Left lung (tissue), 4 donors: ENCODE measurements at regions not wholly inside any gene's neighbourhood (a gene's known extent, or its start where the extent isn't known, plus 50 kb on each side); places are given as distances from the start of the nearest gene placed in this dataset.
"Not testable (repeated sequence)": the region's sequence is repeated elsewhere in the genome, so short reads cannot be mapped to it uniquely, and the experiment has no call there.

ENCODE experiments used
- ATAC-seq: fragments of 200-7000 bp; cut with Tn5 transposase; one replicate; pipeline ENCODE4 v1.9.1; 2020; ENCODE audit warnings: moderate library complexity
- DNase-seq, 4 donors: peaks; one replicate each; pipeline ENCODE4 v3.0.0-alpha.2; 2013 to 2020
- H3K27ac ChIP-seq, 2 donors: fragments of 200-600 bp; sonication (generic) in 1 of 2; one replicate each; pipeline versions ENCODE4 v1.5.0 to v1.8.0; 2020 to 2021
- H3K27me3 ChIP-seq, 2 donors: fragments of 200-600 bp; sonication (generic) in 1 of 2; one replicate each; pipeline versions ENCODE4 v1.5.0 to v1.8.0; 2020 to 2021
- H3K36me3 ChIP-seq, 2 donors: fragments of 200-600 bp; sonication (generic) in 1 of 2; one replicate each; pipeline versions ENCODE4 v1.5.0 to v1.8.0; 2020 to 2021
- H3K4me1 ChIP-seq, 2 donors: fragments of 200-600 bp; one replicate each; pipeline ENCODE4 v1.8.0; 2021
- H3K4me3 ChIP-seq, 2 donors: fragments of 200-600 bp; sonication (generic) in 1 of 2; one replicate each; pipeline versions ENCODE4 v1.5.0 to v1.8.0; 2020 to 2021; ENCODE audit warnings: mild to moderate bottlenecking in 1 of 2
- H3K9me3 ChIP-seq, 2 donors: fragments of 200-600 bp; sonication (generic) in 1 of 2; one replicate each; pipeline versions ENCODE4 v1.5.0 to v1.8.0; 2020 to 2021
- CTCF ChIP-seq, 2 donors: fragments of 200-600 bp; sonication (generic) in 1 of 2; IDR thresholded peaks; one replicate each; pipeline versions ENCODE4 v1.5.0 to v1.8.0; 2021; ENCODE audit warnings: antibody characterized with exemption in 2 of 2
- intact Hi-C, 2 donors: fragments of 100-400 bp; cut with DNase I; formaldehyde crosslinking; loops; one replicate each; pipeline versions ENCODE4 v1.11.2 to v1.14.2; 2022
- donor health status: DM: no; HTN: yes; CAD: no.
- donor health status: DM: no; HTN: no; CAD: no.

GRCh38 chr5:74514888-74515551, 125.5 kb downstream of the ENC1 start:
- no peak for TF ChIP-seq CTCF (IDR thresholded peaks at IDR 0.05)
- DNase-seq: no peak
- Histone ChIP-seq H3K4me1 (no peaks in the 10 kb centered on the region), H3K4me3 (no peak overlapping the region), H3K36me3 (no peaks in the 10 kb centered on the region), H3K27ac (no peak overlapping the region), H3K27me3 (no peaks in the 10 kb centered on the region), H3K9me3 (no peaks in the 10 kb centered on the region)
- no peak for ATAC-seq
- intact Hi-C loops: no loop called here

- H3K4me3 ChIP-seq, H3K9me3 ChIP-seq, H3K27ac ChIP-seq, DNase-seq, intact Hi-C loops, H3K27me3 ChIP-seq, H3K4me1 ChIP-seq, H3K36me3 ChIP-seq, ATAC-seq: not testable (repeated sequence)
Observed at GRCh38 chr5:74511770-74512169, 128.8 kb downstream of the ENC1 start.

GRCh38 chr5:74510476-74511075, 130.0 kb downstream of the ENC1 start:
- Histone ChIP-seq H3K27me3 (no peaks in the 10 kb centered on the region), H3K27ac (no peak overlapping the region), H3K4me3 (no peak overlapping the region), H3K9me3 (no peaks in the 10 kb centered on the region), H3K4me1 (no peaks in the 10 kb centered on the region), H3K36me3 (no peaks in the 10 kb centered on the region)
- no peak for TF ChIP-seq CTCF (IDR thresholded peaks at IDR 0.05)
- ATAC-seq: no peak
- intact Hi-C loops: no loop called here
- DNase-seq: no peak

- no peak for ATAC-seq
- Histone ChIP-seq H3K27ac (no peak overlapping the region), H3K9me3 (no peaks in the 10 kb centered on the region), H3K4me1 (no peaks in the 10 kb centered on the region), H3K36me3 (no peaks in the 10 kb centered on the region), H3K27me3 (no peaks in the 10 kb centered on the region), H3K4me3 (no peak overlapping the region)
- DNase-seq: no peak
- intact Hi-C loops: no loop called here
- no peak for TF ChIP-seq CTCF (IDR thresholded peaks at IDR 0.05)
Observed at GRCh38 chr5:74507370-74508005, 133.0 kb downstream of the ENC1 start.

GRCh38 chr5:74506119-74506518, 134.4 kb downstream of the ENC1 start:
- ATAC-seq: no peak
- no peak for DNase-seq
- Histone ChIP-seq H3K27me3 (no peaks in the 10 kb centered on the region), H3K4me1 (peaks cover 0 to 4% of the 10 kb centered on the region in 2 donors), H3K27ac (no peak overlapping the region), H3K4me3 (no peak overlapping the region), H3K9me3 (no peaks in the 10 kb centered on the region), H3K36me3 (no peaks in the 10 kb centered on the region)
- no peak for TF ChIP-seq CTCF (IDR thresholded peaks at IDR 0.05)
- intact Hi-C loops: no loop called here
